T-helper 2 cell (primary cell): ENCODE measurements at regions not wholly inside any gene's neighbourhood (a gene's known extent, or its start where the extent isn't known, plus 50 kb on each side); places are given as distances from the start of the nearest gene placed in this dataset.

Experiments used
- DNase-seq, 5 experiments: peaks; one replicate each; pipeline versions ENCODE4 v3.0.0 to v3.0.0-alpha.2; 2012 to 2022

DNA sequence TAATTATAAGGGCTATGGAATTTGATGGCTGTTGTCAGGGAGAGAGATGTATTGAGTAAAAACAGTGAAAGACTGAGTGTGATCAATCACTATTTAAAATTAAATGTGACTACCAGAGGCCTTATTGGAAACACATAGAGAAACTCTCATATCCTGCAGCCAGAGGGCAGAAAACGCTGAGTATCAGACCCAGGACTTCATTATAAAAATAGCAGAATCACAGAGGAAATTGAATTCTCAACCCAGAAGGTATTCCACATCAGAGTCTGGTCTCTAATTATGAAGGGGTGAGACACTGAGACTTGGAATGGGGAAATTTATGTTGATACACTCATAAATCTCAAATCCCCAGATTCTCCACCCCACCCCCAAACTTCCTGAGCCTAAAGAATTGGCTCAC is 69.5 kb upstream of the IL6 start:
- no peak for DNase-seq

DNA sequence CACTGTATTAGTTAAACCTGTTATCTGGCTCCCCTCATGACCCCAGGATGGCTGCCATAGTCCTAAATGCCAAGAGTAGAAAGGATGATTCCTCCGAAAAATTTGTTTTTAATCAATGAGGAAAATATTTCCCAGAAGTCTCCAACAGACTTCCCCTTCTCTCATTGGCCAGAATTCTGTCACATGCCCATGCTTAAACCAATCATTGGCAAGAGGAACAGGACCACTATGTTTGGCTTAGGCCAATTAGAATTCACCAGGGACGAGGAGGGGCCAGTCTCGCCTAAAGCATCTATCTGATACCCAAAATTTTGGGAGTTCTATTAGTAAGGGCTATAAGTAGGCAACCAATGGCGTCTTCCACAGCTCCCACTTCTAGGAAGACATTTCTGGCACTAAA is 71.2 kb upstream of the IL6 start:
- DNase-seq, result no peak

DNA sequence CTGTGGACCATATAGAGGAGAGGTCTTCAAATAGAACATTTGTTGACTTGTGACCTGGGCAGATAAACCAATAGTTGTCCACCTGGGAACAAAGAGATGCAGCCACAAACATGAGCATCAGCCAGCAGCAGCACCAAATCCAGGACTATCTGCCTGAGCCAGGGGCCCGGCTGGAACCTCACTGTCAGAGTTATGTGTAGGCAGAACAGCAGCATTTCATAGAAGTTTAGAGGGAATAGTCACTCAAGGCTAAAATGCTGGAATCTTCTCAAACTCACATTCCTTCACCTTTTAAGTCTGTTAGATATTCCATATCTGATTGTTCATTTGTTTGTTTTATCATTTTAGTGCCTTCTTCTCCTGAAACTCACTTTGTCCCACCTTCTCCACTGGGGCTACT is 72.2 kb upstream of the IL6 start:
- DNase-seq, result no peak

DNA sequence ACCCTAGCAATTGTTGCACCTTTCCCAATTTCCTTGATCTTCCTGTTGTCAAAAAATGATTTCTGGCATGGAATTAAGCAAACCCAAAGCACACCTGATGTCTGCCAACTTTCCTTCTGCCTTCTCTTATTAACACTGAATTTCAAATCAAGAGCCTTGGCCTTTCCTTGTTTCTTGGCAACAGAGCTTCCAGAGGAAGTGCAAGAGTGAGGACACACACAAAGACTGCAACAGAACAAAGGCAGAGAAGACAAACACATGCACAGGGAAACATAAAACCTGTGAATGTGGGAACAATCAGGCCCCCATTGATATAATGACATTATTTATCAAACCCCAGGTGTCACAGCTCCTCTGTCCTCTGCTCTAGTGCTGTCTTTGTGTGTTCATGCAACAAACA is 73.0 kb upstream of the IL6 start:
- DNase-seq, result no peak

DNA sequence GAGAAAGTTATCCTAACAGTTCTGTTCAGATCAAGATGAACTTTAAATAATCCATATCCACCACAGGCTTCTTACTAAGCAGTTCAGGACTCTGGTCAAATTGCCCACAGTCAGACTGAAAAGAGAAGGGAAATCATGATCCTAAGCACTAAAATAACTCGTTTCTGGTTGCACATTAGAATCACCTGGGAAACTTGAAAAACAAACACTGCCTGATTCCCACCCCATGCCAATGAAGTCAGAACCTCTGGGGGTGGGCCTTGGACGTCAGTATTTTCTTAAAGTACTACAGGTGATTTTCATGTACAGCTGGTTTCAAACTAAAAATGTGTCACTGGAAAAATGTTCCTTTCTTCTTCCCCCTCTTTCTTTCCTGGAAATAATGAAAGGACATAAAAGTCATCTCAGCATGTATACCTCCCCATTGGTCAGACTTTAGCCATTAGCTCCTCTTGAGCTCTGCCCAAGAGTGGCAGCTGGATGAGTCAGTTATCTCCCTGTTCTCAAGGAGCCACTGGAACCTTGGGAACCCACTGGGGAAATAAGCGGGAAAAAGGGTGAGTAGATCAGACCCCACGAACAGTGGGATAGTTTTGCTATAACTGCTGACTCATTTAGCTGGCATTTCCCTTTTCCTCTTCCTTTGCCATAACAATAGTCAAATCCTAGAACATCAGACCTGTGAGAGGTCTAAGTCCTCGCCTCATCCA is 75.3 kb upstream of the IL6 start:
- DNase-seq, result no peak

DNA sequence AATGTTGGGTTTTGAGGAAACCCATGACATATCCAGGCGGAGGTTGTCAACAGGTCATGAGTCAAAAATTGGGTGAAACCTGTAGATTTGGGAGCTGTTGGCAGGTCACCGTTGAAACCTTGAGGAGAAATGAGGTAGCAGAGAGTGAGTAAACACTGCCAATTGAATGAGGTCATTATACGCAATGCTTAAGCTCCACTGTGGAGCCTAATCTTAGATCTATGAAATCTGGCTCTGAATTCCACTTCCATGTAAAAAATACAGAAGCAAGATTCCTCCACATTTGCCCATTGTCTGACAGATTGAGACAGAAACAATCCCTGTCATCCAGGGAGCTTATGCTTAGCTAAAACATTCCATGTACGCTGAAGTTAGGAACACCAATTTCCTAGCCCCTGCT is 76.0 kb upstream of the IL6 start:
- DNase-seq, result no peak

DNA sequence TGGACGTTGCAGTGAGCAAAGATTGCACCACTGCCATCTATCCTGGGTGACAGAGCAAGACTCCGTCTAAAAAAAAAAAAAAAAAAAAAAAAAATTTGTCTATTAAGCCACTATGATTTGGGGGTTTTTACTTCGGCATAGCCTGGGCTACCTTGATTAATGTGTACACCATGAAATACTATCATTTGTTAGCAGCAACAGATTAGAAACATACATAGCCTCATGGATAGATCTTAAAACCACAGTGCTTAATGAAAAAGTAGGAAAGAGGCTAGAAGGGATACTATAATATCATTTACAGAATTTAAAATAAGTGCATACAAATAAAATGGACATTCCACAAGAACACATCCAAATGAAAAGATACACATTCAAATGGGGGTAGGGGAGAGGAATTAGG is 77.3 kb upstream of the IL6 start:
- no peak for DNase-seq

DNA sequence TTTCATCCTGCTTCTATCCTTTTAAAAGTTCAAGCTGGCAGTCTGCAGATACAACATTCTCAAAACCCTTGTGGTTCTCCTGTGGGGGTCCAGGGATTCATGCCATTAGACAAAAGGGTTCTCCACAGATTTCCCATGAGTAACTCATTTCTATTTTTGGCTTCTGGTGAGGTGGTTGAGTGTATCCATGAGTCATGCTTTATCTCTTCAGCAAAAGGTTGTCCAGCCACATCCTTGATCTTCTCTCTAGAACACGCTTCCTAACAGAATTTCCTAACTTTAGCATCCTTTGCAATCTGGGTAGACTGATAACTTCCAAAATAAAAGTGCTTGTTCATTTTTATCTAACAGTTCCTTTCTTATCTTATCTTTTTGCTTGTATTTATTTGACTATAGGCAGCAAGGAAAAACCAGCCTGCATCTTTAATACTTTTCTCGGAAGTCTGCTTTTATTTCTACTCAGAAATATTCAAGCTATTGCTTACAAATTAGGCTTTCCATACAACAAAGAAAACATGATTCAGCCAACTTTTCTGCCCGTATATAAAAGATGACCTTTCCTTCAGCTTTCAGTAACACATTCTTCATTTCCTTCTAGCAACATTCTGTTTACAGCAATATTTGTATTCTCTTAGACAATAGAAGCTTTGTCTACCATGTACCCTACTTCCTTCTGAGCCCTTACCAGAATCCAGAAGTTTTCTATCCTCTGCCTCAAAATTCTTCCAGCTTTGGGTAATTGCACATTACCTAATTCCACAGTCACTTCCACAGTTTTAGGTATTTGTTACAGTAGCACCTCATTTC is 79.3 kb upstream of the IL6 start:
- DNase-seq, result no peak

DNA sequence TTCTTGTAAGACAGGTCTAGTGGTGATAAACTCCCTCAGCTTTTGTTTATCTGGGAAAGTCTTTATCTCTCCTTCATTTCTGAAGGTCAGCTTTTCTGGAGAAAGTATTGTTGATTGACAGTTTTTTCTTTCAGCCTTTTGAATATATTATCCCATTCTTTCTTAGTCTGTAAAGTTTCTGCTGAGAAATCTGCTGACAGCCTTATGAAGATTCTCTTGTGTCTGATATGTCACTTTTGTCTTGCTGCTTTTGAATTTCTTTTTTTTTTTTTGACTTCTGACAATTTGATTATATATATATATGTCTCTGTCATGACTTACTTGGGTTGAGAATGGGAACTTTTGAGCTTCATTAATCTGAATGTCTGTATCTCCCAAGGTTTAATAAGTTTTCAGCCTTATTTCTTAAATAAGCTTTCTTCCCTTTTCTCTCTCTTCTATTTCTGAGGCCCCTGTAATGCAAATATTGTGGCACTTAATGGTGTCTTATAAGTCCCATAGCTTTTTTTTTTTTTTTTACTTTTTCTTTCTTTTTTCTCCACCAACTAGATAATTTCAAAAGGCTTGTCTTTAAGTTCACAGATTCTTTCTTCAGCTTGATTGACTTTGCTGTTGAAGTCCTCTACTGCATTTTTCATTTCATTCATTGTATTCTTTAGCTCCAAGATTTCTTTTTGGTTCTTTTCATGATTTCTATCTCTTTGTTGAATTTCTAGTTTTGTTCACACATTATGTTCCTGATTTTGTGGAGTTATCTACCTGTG is 81.4 kb upstream of the IL6 start:
- no peak for DNase-seq

DNA sequence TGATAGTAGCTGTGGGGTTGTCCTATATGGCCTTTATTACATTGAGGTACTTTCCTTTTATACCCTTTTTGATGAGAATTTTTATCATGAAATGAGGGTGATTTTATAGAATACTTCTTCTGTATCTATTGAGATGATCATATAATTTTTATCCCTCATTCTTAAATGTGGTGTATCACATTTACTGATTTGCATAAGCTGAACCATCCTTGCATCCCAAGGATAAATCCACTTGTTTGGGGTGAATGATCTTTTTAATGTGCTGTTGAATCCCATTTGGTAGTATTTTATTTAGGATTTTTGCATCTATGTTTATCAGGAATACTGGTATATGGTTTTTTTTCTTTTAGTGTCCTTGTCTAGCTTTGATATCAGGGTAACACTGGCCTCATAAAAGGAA is 84.5 kb upstream of the IL6 start:
- DNase-seq, result no peak

DNA sequence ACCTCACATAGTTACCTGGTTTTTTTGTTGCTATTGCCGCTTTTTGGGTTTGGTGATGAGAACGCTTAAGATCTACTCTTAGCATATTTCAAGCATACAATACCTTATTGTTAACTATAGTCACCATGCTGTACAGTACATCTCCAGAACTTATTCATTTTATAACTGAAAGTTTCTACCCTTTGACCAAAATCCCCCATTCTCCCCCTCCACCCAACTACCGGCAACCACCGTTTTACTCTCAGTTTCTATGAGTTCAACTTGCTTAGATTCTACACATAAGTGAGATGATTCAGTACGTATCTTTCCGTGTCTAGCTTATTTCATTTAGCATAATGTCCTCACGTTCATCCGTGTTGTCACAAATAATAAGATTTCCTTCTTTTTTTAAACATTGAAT is 86.7 kb upstream of the IL6 start:
- DNase-seq, result peak in 2 of 5 experiments; percentile 17 to 86

DNA sequence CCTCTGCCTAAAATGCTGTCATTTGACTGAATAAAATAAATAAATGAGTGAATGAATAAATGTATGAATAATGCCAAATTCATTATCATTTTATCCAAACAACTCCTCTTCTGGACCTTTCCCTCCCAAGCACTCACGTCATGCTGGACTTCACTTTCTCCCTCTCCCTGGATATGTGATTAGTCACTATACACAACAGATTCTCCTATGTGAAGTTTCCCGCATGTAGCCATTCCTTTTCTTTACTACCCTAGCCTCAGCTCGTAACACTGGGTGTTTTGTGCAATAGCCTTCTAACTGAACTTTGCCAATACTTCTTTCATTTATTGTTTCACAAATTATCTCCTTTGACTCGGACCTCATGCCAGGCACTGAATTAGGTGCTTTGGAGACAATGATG is 87.6 kb upstream of the IL6 start:
- no peak for DNase-seq

DNA sequence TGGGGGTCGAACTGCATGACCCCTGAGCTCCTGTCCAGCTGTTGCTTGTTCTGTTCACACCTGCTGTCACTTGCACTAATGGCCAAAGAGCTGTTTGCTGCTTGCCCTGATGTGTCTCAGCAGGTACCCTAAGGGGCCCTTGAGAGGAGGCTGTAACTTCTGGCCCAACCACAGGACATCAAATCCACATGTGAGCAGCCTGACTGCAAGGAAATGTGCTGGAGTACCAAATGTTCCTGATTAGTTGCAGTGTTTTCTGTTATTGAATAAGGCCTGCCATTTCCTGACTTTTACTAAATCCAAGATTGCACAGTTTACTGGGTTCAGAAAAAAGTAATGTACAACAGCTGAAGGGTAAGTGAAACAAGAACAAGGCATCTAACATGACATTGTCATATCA is 91.7 kb upstream of the IL6 start:
- DNase-seq, result no peak

DNA sequence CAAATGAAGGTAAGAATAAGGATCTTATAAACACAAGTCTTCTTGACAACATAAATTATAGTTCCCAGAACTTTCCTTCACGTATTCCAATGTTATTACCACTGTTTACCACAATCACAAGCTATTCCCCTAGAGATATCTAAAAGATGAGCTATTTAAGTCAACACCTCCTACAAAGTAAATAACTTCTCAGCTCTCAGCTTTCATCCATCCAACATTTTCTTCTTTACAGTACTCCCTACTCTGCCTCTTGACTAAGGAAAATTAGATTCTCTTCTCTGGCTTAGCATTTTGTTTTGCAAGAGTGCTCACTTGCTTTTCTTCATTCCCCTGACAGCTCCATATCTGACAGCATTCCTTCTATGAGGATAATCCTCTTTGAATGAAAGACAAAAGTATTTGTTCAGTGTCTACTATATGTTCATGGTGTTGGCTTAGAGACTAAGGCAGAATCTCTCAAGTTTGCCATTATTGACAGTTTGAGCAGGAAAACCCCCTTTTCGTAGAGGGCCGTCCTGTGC is 93.0 kb upstream of the IL6 start:
- no peak for DNase-seq

DNA sequence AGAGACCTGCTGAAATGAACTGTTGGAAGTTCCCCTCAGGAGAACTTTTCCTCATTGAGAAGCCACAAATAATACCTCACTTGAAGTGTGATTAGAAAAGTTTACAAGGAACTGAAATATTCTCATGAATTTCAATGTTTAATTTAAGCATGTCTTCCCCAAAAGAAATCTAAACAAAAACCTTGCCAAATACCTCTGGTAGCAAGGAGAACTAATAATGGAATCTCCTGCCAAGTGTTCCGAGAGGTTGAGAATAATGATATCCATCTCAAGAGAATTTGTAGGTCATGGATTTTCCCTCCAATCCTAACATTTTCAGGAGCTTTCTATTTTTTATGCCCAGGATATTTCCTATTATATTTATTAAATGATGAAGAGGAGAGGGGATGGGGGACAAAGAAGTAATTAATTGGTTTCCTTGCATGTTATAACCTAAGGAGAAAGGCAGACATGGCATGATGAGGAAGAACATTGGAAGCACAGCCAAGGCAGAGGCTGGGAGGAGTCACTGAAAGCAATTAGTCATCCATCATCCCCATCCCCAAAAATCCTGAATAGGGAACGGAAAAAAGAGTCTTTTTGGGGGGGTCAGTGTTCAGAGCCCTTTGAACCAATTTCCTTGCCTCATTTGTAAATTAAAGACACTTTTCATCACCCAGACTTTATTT is 93.6 kb upstream of the IL6 start:
- DNase-seq, result no peak

DNA sequence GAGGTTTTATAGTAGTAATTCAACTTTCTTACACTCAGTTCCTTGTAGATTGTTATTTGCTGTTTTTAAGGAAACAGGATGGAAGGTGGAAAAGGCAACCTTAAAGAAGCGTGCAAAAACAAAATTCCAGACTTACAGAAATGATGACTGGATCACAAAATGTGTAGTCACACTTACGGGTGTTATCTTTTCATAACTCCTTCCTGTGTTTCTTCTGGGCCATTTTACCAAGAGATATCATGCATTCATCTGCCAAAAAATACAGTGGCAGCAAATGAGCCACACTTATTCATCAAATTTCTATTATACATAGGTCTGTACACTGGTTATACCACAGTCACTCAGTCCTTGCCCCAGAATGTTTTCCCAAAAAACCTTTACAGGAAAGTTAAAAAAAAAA is 94.3 kb upstream of the IL6 start:
- no peak for DNase-seq

DNA sequence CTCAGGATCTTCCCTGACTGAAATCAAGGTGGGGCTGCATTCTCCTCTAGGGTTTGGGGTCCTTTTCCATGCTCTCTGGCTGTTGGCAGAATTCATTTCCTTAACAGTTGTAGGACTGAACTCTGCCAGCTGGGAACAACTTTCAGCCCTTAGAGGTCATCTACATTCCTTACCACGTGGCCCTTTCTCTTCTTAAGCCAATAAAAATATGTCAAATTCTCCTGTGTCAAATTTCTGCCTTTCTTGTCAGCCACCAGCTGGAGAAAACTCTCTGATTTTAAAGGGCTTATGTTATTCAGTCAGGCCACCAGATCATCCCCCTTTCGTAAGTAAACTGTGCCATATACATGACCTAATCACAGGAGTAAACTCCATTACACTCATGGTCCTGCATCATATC is 95.3 kb upstream of the IL6 start:
- DNase-seq, result no peak

DNA sequence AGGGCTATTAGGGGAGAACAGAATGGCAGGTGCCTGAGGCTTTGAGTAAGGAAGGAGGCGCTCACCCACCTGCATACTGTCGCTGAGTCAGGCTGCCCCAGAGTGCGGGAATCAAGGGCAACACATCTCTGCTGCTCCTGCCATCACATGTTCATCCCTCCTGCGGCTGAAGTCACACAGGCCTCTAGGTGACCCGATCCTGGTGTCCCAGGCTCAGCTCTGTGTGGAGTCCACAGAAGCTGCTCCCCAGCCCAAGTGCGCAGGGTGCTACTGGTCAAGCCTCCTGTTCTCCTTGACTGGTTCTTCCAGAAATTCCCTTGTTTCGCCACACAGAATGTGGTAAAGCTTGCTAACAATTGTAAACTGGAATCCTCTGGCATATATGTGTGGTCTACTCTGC is 96.9 kb upstream of the IL6 start:
- no peak for DNase-seq

DNA sequence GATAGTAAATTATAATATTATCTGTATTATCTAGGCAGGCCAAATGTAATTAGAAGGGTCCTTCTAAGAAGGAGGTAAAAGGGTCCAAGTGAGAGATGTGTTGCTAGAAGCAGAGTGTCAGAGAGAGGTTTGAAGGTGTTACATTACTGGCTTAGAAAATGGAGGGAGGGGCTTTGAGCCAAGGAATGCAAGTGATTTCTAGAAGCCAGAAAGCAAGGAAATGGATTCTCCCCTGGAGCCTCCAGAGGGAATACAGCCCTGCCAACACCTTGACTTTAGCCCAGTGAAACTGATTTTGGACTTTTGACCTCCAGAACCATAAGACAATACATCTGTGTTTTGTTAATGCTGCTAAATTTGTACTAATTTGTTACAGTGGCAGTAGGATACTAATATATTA is 97.9 kb upstream of the IL6 start:
- no peak for DNase-seq

DNA sequence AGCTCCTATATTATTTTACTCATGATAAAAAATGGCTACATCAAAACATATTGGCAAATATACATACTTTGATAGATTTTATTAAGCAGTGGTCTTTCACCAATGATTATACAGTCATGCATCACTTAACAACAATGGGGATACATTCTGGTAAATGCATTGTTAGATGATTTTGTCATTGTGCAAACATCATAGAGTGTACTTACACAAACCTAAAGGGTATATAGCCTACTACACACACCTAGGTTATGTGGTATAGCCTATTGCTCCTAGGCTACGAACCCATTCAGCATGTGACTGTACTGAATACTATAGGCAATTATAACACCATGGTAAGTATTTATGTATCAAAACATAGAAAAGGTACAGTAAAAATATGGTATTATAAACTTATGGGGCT is 98.9 kb upstream of the IL6 start:
- DNase-seq, result no peak

DNA sequence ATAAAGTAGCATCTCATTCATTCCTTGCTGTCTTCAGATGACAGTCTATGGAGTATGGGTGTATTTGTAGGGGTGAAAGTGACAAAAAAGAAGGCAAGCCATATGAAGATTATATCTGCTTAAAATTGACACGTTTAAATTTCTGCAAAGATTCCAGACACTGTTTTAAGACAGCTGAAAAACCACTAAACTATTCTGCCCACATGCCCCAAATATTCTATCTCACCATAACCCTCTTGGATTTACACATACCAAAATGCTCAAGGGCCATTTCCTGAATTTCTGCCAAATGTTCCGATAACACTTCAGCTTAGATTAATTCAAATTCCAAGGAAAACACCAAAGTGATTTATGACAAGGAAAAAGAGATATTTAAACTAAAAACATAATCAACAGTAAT is 99.9 kb upstream of the IL6 start:
- no peak for DNase-seq

DNA sequence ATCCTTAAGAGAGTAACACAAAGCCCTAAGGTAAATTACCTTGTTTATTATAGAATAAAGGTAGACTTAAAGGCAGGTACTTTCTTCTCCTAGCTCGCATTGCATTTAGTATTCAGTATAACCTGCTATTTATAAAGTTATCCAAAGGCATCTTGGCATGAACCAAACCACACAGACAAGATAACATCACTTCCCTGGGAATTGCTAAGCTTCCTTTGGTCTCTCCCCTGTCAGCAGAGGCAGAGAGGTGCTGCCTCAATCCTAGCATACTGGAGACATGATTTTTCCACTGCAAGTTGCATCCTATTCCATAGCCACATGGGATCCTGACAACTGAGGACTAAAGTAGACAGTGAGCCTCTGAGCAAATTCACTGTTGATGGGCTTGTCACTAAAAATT is 101.7 kb upstream of the IL6 start:
- DNase-seq, result no peak

DNA sequence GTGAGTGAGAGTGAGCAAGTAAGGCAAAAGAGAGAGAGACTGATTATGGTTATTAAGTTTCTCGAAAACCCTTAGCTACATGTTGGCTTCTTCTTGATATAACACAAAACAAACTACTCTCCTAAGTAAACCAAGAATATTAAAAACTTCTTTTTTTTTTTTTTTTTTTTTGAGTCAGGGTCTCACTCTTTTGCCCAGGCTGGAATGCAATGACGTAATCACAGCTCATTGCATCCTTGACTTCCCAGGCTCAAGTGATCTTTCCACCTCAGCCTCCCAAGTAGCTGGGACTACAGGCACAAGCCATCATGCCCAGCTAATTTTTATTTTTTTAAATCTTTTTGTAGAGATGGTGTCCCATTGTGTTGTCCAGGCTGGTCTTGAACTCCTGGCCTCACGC is 102.2 kb upstream of the IL6 start:
- DNase-seq, result no peak
